ENCODE measurements at regions not wholly inside any gene's neighbourhood (a gene's known extent, or its start where the extent isn't known, plus 50 kb on each side); places are given as distances from the start of the nearest gene placed in this dataset.

DNA sequence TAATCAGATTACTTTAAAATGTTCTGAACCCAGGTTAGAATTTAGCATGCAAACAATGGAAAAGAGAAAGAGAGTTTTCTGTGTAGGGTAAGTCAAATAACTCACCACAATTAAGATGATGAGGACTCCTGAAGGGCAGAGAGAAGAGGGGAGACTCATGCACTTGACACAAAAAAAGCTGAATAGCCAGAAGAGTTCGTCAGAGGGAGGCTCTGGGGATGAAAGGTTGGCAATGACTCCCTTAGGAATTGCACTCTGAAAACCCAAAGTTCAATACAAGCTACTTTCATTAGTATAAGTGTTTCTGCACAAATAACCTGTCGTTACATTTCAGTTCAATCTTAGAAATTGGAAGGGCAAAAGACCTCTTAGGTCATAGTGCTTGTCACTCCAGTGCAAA, 434.4 kb upstream of the PCDH9 start:
- H3K4me3 ChIP-seq (ENCODE audit: low read depth, poor library complexity, severe bottlenecking): no peak overlapping the region
- TF ChIP-seq CTCF (IDR thresholded peaks at IDR 0.05): no peak
- no peak for TF ChIP-seq POLR2A (IDR thresholded peaks at IDR 0.05)
- intact Hi-C loops (cut with DNase I; ENCODE audit: low total_unique reads): no loop called here
- DNase-seq (ENCODE audit: low spot score in 2 of 2): no peak
- WGBS, 2 donors: 57 to 68% methylated on average over 2 of the region's 2 CpGs

DNA sequence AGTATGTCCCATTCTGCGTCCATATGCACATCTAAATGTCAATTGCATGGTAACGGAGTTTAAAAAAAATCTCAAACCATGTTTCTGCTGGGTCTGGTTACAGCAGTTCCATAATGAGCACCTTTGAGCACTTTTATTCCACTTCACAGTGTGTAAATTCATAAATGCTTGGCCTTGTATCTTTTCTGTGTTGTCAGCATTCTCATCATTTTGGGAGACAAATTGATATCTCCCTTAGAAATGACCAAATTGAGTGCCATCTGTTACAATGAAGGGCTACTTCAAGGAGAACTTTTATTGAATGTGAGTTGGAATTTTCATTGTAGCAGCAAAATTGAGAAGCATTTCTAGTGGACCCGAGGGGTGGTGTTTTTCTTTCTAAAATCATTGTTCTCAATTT, 432.9 kb upstream of the PCDH9 start:
- no peak for DNase-seq (ENCODE audit: low spot score in 2 of 2)
- 79 to 80% methylated on average over 3 of the region's 3 CpGs for WGBS, 2 donors
- no peak for TF ChIP-seq CTCF (IDR thresholded peaks at IDR 0.05)
- intact Hi-C loops (cut with DNase I; ENCODE audit: low total_unique reads): no loop called here
- H3K4me3 ChIP-seq (ENCODE audit: low read depth, poor library complexity, severe bottlenecking): no peak overlapping the region

GRCh38 chr13:67652887-67653286, 422.8 kb upstream of the PCDH9 start:
- TF ChIP-seq CTCF (IDR thresholded peaks at IDR 0.05): no peak
- TF ChIP-seq POLR2A (IDR thresholded peaks at IDR 0.05): no peak
- WGBS, 2 donors: 43 to 46% methylated on average over 3 of the region's 3 CpGs
- intact Hi-C loops (cut with DNase I; ENCODE audit: low total_unique reads): no loop called here
- no peak overlapping the region for H3K4me3 ChIP-seq (ENCODE audit: low read depth, poor library complexity, severe bottlenecking)
- no peak for DNase-seq (ENCODE audit: low spot score in 2 of 2)

GRCh38 chr13:67651908-67652465, 421.9 kb upstream of the PCDH9 start:
- TF ChIP-seq CTCF (IDR thresholded peaks at IDR 0.05) (no peak), POLR2A (IDR thresholded peaks at IDR 0.05) (no peak)
- intact Hi-C loops (cut with DNase I; ENCODE audit: low total_unique reads): no loop called here
- H3K4me3 ChIP-seq (ENCODE audit: low read depth, poor library complexity, severe bottlenecking): no peak overlapping the region
- DNase-seq (ENCODE audit: low spot score in 2 of 2): no peak
- 27 to 46% methylated on average over 3 of the region's 3 CpGs for WGBS, 2 donors

DNA sequence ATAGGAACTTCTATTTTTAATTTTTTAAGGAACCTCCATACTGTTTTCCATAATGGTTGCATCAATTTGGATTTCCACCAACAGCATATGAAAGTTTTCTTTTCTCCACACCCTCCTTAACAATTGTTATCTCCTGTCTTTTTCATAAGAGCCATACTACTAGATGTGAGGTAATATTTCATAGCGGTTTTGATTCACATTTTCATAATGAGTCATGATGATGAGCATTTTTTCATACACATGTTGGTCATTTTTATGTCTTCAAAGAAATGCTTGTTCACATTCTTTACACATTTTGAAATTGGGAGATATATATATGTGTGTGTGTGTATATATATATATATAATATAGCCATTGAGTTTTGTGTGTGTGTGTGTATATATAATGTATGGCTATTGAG, 420.3 kb upstream of the PCDH9 start:
- no peak overlapping the region for H3K4me3 ChIP-seq (ENCODE audit: low read depth, poor library complexity, severe bottlenecking)
- intact Hi-C loops (cut with DNase I; ENCODE audit: low total_unique reads): no loop called here
- 85 to 93% methylated on average over 1 of the region's 1 CpG for whole genome bisulfite sequencing, 2 donors
- TF ChIP-seq POLR2A (IDR thresholded peaks at IDR 0.05) (no peak), CTCF (IDR thresholded peaks at IDR 0.05) (no peak)
- DNase-seq (ENCODE audit: low spot score in 2 of 2): no peak

DNA sequence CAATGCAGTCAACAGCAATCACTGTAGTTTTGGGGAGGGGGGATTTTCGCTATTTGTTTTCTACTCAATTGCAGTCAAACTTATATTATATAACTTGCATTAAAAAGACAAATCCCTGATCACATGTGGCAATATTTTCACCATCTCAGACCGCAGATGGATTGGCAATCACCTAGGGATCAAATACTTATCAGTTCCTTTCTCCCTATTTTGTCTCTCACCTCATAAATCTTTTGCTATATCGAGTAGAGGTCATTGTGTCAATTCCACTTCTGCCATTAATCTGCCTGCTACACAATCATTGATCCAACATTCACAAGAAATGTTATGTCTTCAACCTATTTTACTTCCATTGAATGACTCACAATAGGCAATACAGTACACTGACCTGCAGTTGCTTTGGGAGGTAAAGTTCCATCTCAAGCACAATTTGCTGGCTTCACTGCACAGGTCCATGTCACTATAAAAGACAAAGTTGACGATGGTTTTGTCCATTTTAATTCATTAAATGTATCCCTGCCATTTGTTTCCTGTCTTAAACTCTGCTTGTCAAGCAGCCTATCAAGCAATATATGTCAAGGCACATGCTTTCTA, 415.8 kb upstream of the PCDH9 start:
- no peak overlapping the region for H3K4me3 ChIP-seq (ENCODE audit: low read depth, poor library complexity, severe bottlenecking)
- intact Hi-C loops (cut with DNase I; ENCODE audit: low total_unique reads): no loop called here
- no peak for DNase-seq (ENCODE audit: low spot score in 2 of 2)
- TF ChIP-seq CTCF (IDR thresholded peaks at IDR 0.05): no peak
- no peak for TF ChIP-seq POLR2A (IDR thresholded peaks at IDR 0.05)
- 76 to 80% methylated on average over 4 of the region's 4 CpGs for WGBS, 2 donors

All from lower leg skin (tissue), 4 donors.